NCI-H1930 (cell line): ENCODE measurements at regions not wholly inside any gene's neighbourhood (a gene's known extent, or its start where the extent isn't known, plus 50 kb on each side); places are given as distances from the start of the nearest gene placed in this dataset.
"Not testable (repeated sequence)": the region's sequence is repeated elsewhere in the genome, so short reads cannot be mapped to it uniquely, and the experiment has no call there.

ENCODE experiments used
- DNase-seq, 2 experiments: peaks; one replicate each; lab custom pipeline; 2025; lab: John Stamatoyannopoulos, UW

GRCh38 chr4:19615086-19615689 is 636.5 kb upstream of the SLIT2 start:
- no peak for DNase-seq

- no peak for DNase-seq
Observed at GRCh38 chr4:19614171-19614570, 637.5 kb upstream of the SLIT2 start.

- DNase-seq = no peak
Observed at GRCh38 chr4:19596342-19596741, 655.4 kb upstream of the SLIT2 start.

- DNase-seq = no peak
Observed at GRCh38 chr4:19592391-19592790, 659.3 kb upstream of the SLIT2 start.

- DNase-seq = no peak
Observed at GRCh38 chr4:19583827-19584569, 667.7 kb upstream of the SLIT2 start.

- DNase-seq = no peak
Observed at GRCh38 chr4:19580095-19580494, 671.6 kb upstream of the SLIT2 start.

- DNase-seq = no peak
Observed at GRCh38 chr4:19579608-19580007, 672.1 kb upstream of the SLIT2 start.

GRCh38 chr4:19577097-19577496 is 674.6 kb upstream of the SLIT2 start:
- no peak for DNase-seq

GRCh38 chr4:19575924-19576323 is 675.8 kb upstream of the SLIT2 start:
- no peak for DNase-seq

GRCh38 chr4:19566041-19566440 is 685.7 kb upstream of the SLIT2 start:
- DNase-seq = no peak

GRCh38 chr4:19562456-19562855 is 689.2 kb upstream of the SLIT2 start:
- DNase-seq = no peak

GRCh38 chr4:19557161-19557560 is 694.5 kb upstream of the SLIT2 start:
- DNase-seq = no peak

- DNase-seq = not testable (repeated sequence)
Observed at GRCh38 chr4:19556276-19556675, 695.4 kb upstream of the SLIT2 start.

GRCh38 chr4:19547463-19547862 is 704.2 kb upstream of the SLIT2 start:
- no peak for DNase-seq

- no peak for DNase-seq
Observed at GRCh38 chr4:19544446-19545125, 707.1 kb upstream of the SLIT2 start.

GRCh38 chr4:19540859-19541540 is 710.7 kb upstream of the SLIT2 start:
- no peak for DNase-seq

GRCh38 chr4:19539201-19539600 is 712.5 kb upstream of the SLIT2 start:
- DNase-seq = no peak

GRCh38 chr4:19534159-19534558 is 717.5 kb upstream of the SLIT2 start:
- DNase-seq = no peak

GRCh38 chr4:19531906-19532848 is 719.5 kb upstream of the SLIT2 start:
- no peak for DNase-seq

- DNase-seq = no peak
Observed at GRCh38 chr4:19523964-19524363, 727.7 kb upstream of the SLIT2 start.

GRCh38 chr4:19522966-19523365 is 728.7 kb upstream of the SLIT2 start:
- no peak for DNase-seq
